H9 (cell line): ENCODE measurements at regions not wholly inside any gene's neighbourhood (a gene's known extent, or its start where the extent isn't known, plus 50 kb on each side); places are given as distances from the start of the nearest gene placed in this dataset.

Source experiments
- DNase-seq: peaks from one replicate; pipeline ENCODE4 v3.0.0-alpha.2; 2017
- H2AFZ ChIP-seq: one replicate; pipeline ENCODE4 v1.6.1; 2013; ENCODE audit warnings: mild to moderate bottlenecking, low read length, control low read depth, moderate library complexity
- H2AK5ac ChIP-seq: 2 replicates; pipeline ENCODE4 v1.6.1; 2013; ENCODE audit warnings: low read length, control low read depth, mixed read lengths; ENCODE audit not compliant: insufficient read length
- H2BK120ac ChIP-seq: one replicate; pipeline ENCODE4 v1.6.1; 2013; ENCODE audit warnings: low read depth, mild to moderate bottlenecking, low read length, control low read depth, inconsistent platforms; ENCODE audit not compliant: poor library complexity, severe bottlenecking
- H2BK12ac ChIP-seq: 2 replicates; pipeline ENCODE4 v1.6.1; 2013; ENCODE audit warnings: low read length, control low read depth, mixed read lengths, low read depth; ENCODE audit not compliant: insufficient read length
- H2BK15ac ChIP-seq: 2 replicates; pipeline ENCODE4 v1.6.1; 2013; ENCODE audit warnings: low read depth, low read length, control low read depth
- H2BK20ac ChIP-seq: one replicate; pipeline ENCODE4 v1.6.1; 2013; ENCODE audit warnings: low read depth, mild to moderate bottlenecking, low read length, control low read depth, inconsistent platforms; ENCODE audit not compliant: poor library complexity, severe bottlenecking
- H2BK5ac ChIP-seq: 2 replicates; pipeline ENCODE4 v1.6.1; 2013; ENCODE audit warnings: low read length, control low read depth, mixed read lengths; ENCODE audit not compliant: insufficient read length
- H3K14ac ChIP-seq: 2 replicates; pipeline ENCODE4 v1.6.1; 2013; ENCODE audit warnings: low read length, control low read depth; ENCODE audit not compliant: insufficient read depth
- H3K18ac ChIP-seq: 2 replicates; pipeline ENCODE4 v1.6.1; 2013; ENCODE audit warnings: low read depth, mild to moderate bottlenecking, mixed read lengths, low read length, control low read depth; ENCODE audit not compliant: insufficient read length
- H3K23ac ChIP-seq: 2 replicates; pipeline ENCODE4 v1.6.1; 2013; ENCODE audit warnings: low read length, control low read depth, mixed read lengths, low read depth; ENCODE audit not compliant: insufficient read length
- H3K23me2 ChIP-seq: 2 replicates; pipeline ENCODE4 v1.6.1; 2013; ENCODE audit warnings: low read depth, mild to moderate bottlenecking, mixed read lengths, low read length, control low read depth; ENCODE audit not compliant: insufficient read length, poor library complexity, severe bottlenecking
- H3K27ac ChIP-seq: 2 replicates; pipeline ENCODE4 v1.5.1; 2013; ENCODE audit warnings: low read length, control low read depth, mixed read lengths, low read depth; ENCODE audit not compliant: insufficient read length
- H3K27me3 ChIP-seq: 2 replicates; pipeline ENCODE4 v1.6.1; 2013; ENCODE audit warnings: low read length, control low read depth, inconsistent platforms; ENCODE audit not compliant: insufficient read depth
- H3K4ac ChIP-seq: 2 replicates; pipeline ENCODE4 v1.6.1; 2013; ENCODE audit warnings: low read depth, mild to moderate bottlenecking, control low read depth, inconsistent platforms, low read length, moderate library complexity
- H3K4me1 ChIP-seq: 2 replicates; pipeline ENCODE4 v1.6.1; 2013; ENCODE audit warnings: low read length, control low read depth, inconsistent platforms; ENCODE audit not compliant: insufficient read depth
- H3K4me2 ChIP-seq: 2 replicates; pipeline ENCODE4 v1.6.1; 2013; ENCODE audit warnings: low read length, control low read depth, mixed read lengths; ENCODE audit not compliant: insufficient read length, insufficient read depth
- H3K56ac ChIP-seq: 2 replicates; pipeline ENCODE4 v1.6.1; 2013; ENCODE audit warnings: low read depth, mild to moderate bottlenecking, mixed read lengths, low read length, control low read depth; ENCODE audit not compliant: insufficient read length
- H3K79me1 ChIP-seq: 2 replicates; pipeline ENCODE4 v1.6.1; 2013; ENCODE audit warnings: low read depth, mild to moderate bottlenecking, moderate library complexity, low read length, control low read depth, inconsistent platforms; ENCODE audit not compliant: insufficient read depth, poor library complexity, severe bottlenecking
- H3K79me2 ChIP-seq: 2 replicates; pipeline ENCODE4 v1.6.1; 2013; ENCODE audit warnings: low read length, control low read depth, inconsistent platforms; ENCODE audit not compliant: insufficient read depth
- H3K9ac ChIP-seq: 2 replicates; pipeline ENCODE4 v1.6.1; 2013; ENCODE audit warnings: low read length, control low read depth, mixed read lengths; ENCODE audit not compliant: insufficient read length; ENCODE audit errors: extremely low read depth
- H3K9me3 ChIP-seq: one replicate; pipeline ENCODE4 v1.6.1; 2013; ENCODE audit warnings: low read depth, low read length, inconsistent platforms; ENCODE audit not compliant: control insufficient read depth
- H3T11ph ChIP-seq: one replicate; pipeline ENCODE4 v1.6.1; 2013; ENCODE audit warnings: mild to moderate bottlenecking, low read length, control low read depth, inconsistent platforms
- H4K20me1 ChIP-seq: one replicate; pipeline ENCODE4 v1.6.1; 2013; ENCODE audit not compliant: control insufficient read depth, insufficient read length, insufficient read depth
- H4K5ac ChIP-seq: 2 replicates; pipeline ENCODE4 v1.6.1; 2013; ENCODE audit warnings: low read depth, mild to moderate bottlenecking, mixed read lengths, low read length, control low read depth; ENCODE audit not compliant: insufficient read length
- H4K8ac ChIP-seq: replicated peaks from 2 replicates; pipeline ENCODE4 v1.6.1; 2013; ENCODE audit warnings: low read length, control low read depth, mixed read lengths, low read depth; ENCODE audit not compliant: insufficient read length
- H4K91ac ChIP-seq: 2 replicates; pipeline ENCODE4 v1.6.1; 2013; ENCODE audit warnings: low read depth, mild to moderate bottlenecking, moderate library complexity, mixed read lengths, low read length, control low read depth; ENCODE audit not compliant: insufficient read length
- H3K27ac Mint-ChIP-seq, 3 experiments: 2 replicates in 2 of 3; 3 replicates in 1 of 3; pipeline ENCODE4 v1.8.0; 2020 to 2021; ENCODE audit warnings: mixed read lengths in 3 of 3, mild to moderate bottlenecking in 1 of 3, moderate library complexity in 1 of 3
- H3K27me3 Mint-ChIP-seq: 2 replicates; pipeline ENCODE4 v1.8.0; 2021; ENCODE audit warnings: low read depth, mild to moderate bottlenecking, moderate library complexity, mixed read lengths
- H3K36me3 Mint-ChIP-seq, 3 experiments: 2 replicates in 2 of 3; 3 replicates in 1 of 3; pipeline ENCODE4 v1.8.0; 2020 to 2021; ENCODE audit warnings: low read depth in 3 of 3, mixed read lengths in 3 of 3; ENCODE audit not compliant: insufficient read depth in 1 of 3
- H3K4me1 Mint-ChIP-seq, 2 experiments: 2 replicates each; pipeline ENCODE4 v1.8.0; 2020; ENCODE audit warnings: mixed read lengths in 2 of 2
- H3K4me3 Mint-ChIP-seq, 2 experiments: 2 replicates in 1 of 2; 3 replicates in 1 of 2; pipeline ENCODE4 v1.8.0; 2020 to 2021; ENCODE audit warnings: mild to moderate bottlenecking in 2 of 2, mixed read lengths in 2 of 2, moderate library complexity in 1 of 2
- H3K9me3 Mint-ChIP-seq, 2 experiments: 2 replicates in 1 of 2; 3 replicates in 1 of 2; pipeline ENCODE4 v1.8.0; 2020; ENCODE audit warnings: mild to moderate bottlenecking in 2 of 2, mixed read lengths in 2 of 2, moderate library complexity in 1 of 2
- CTCF ChIP-seq: fragments of 200-600 bp; sonication (generic); conservative IDR thresholded peaks from 3 replicates; pipeline ENCODE4 v1.8.0; 2021; ENCODE audit warnings: antibody characterized with exemption, mild to moderate bottlenecking
- WGBS: extraction: QIAGEN DNeasy Blood & Tissue Kit; methylation state at CpG from one replicate; pipeline ENCODE4 v1.1.7; 2013; ENCODE audit warnings: missing lambda C conversion rate, low lambda C conversion rate, mixed read lengths; ENCODE audit not compliant: insufficient read length; ENCODE audit errors: extremely low coverage; 5-methylcytosine and 5-hydroxymethylcytosine counted together

GRCh38 chr1:36537991-36538390 is 55.3 kb upstream of the CSF3R start:
- no peak overlapping the region for H4K5ac ChIP-seq
- no peak overlapping the region for H3K4me3 Mint-ChIP-seq
- no peak overlapping the region for H4K91ac ChIP-seq
- H2BK20ac ChIP-seq, result no peak overlapping the region
- no peaks in the 10 kb centered on the region for H3K9me3 ChIP-seq
- H3K4ac ChIP-seq, result no peak overlapping the region
- peaks cover 0 to 3% of the 10 kb centered on the region in 2 experiments; a peak in 2 of 5 replicates for H3K9me3 Mint-ChIP-seq
- H3T11ph ChIP-seq, result no peak overlapping the region
- no peaks in the 10 kb centered on the region for H4K20me1 ChIP-seq
- H3K23me2 ChIP-seq, result no peaks in the 10 kb centered on the region
- no peaks in the 10 kb centered on the region for H3K36me3 Mint-ChIP-seq
- H3K4me1 ChIP-seq, result no peaks in the 10 kb centered on the region
- H3K18ac ChIP-seq, result no peak overlapping the region
- H2AFZ ChIP-seq, result no peak overlapping the region
- no CpG with 5 or more reads among the region's 4 CpGs for WGBS
- H2AK5ac ChIP-seq, result no peak overlapping the region
- H3K9ac ChIP-seq, result no peak overlapping the region
- no peak overlapping the region for H3K27ac ChIP-seq
- peaks cover 3% of the 10 kb centered on the region for H3K27me3 Mint-ChIP-seq
- H3K23ac ChIP-seq, result no peak overlapping the region
- no peak overlapping the region for H3K56ac ChIP-seq
- no peak overlapping the region for H2BK15ac ChIP-seq
- no peak overlapping the region for H2BK5ac ChIP-seq
- 0 out of 4 replicates have a peak, but pooled peaks cover 0 to 3% of the 10 kb centered on the region in 2 experiments for H3K4me1 Mint-ChIP-seq
- DNase-seq, result no peak
- no peak for TF ChIP-seq CTCF
- no peaks in the 10 kb centered on the region for H3K79me1 ChIP-seq
- H3K27me3 ChIP-seq, result no peaks in the 10 kb centered on the region
- no peak overlapping the region for H2BK120ac ChIP-seq
- no peaks in the 10 kb centered on the region for H3K79me2 ChIP-seq
- no peak overlapping the region for H4K8ac ChIP-seq
- no peak overlapping the region for H3K14ac ChIP-seq
- no peak overlapping the region for H3K4me2 ChIP-seq
- no peak overlapping the region for H2BK12ac ChIP-seq
- H3K27ac Mint-ChIP-seq, result no peak overlapping the region
